CD4-positive, alpha-beta T cell treated with Interleukin-4 for 4 hours (primary cell): ENCODE measurements at regions not wholly inside any gene's neighbourhood (a gene's known extent, or its start where the extent isn't known, plus 50 kb on each side); places are given as distances from the start of the nearest gene placed in this dataset.

Experiments used
- DNase-seq: peaks from one replicate; pipeline ENCODE4 v3.0.0-alpha.2; 2020

- no peak for DNase-seq
Observed at GRCh38 chr1:29707796-29708195, 471.5 kb downstream of the PTPRU start.

- no peak for DNase-seq
Observed at GRCh38 chr1:29706936-29707335, 470.6 kb downstream of the PTPRU start.

- no peak for DNase-seq
Observed at GRCh38 chr1:29704430-29704829, 468.1 kb downstream of the PTPRU start.

- DNase-seq: no peak
Observed at GRCh38 chr1:29703596-29704370, 467.5 kb downstream of the PTPRU start.

- DNase-seq: no peak
Observed at GRCh38 chr1:29700491-29700890, 464.2 kb downstream of the PTPRU start.

GRCh38 chr1:29698626-29699025 lies 462.3 kb downstream of the PTPRU start:
- DNase-seq: no peak

- no peak for DNase-seq
Observed at GRCh38 chr1:29698033-29698432, 461.7 kb downstream of the PTPRU start.

GRCh38 chr1:29697391-29697780 lies 461.1 kb downstream of the PTPRU start:
- DNase-seq: no peak

GRCh38 chr1:29696656-29697390 lies 460.5 kb downstream of the PTPRU start:
- DNase-seq: no peak

GRCh38 chr1:29695803-29696202 lies 459.5 kb downstream of the PTPRU start:
- DNase-seq: no peak

- no peak for DNase-seq
Observed at GRCh38 chr1:29695036-29695435, 458.7 kb downstream of the PTPRU start.

- DNase-seq: no peak
Observed at GRCh38 chr1:29691499-29691898, 455.2 kb downstream of the PTPRU start.

- no peak for DNase-seq
Observed at GRCh38 chr1:29690156-29690555, 453.8 kb downstream of the PTPRU start.

- DNase-seq: no peak
Observed at GRCh38 chr1:29689372-29690030, 453.2 kb downstream of the PTPRU start.

GRCh38 chr1:29688471-29689365 lies 452.4 kb downstream of the PTPRU start:
- DNase-seq: no peak

- DNase-seq: no peak
Observed at GRCh38 chr1:29687601-29688244, 451.4 kb downstream of the PTPRU start.

GRCh38 chr1:29687166-29687565 lies 450.8 kb downstream of the PTPRU start:
- DNase-seq: no peak

GRCh38 chr1:29686012-29686930 lies 449.9 kb downstream of the PTPRU start:
- no peak for DNase-seq

- no peak for DNase-seq
Observed at GRCh38 chr1:29685387-29685786, 449.1 kb downstream of the PTPRU start.

GRCh38 chr1:29684141-29684540 lies 447.8 kb downstream of the PTPRU start:
- no peak for DNase-seq

GRCh38 chr1:29683472-29683871 lies 447.1 kb downstream of the PTPRU start:
- DNase-seq: no peak
